Gastroesophageal sphincter (tissue), 4 donors: ENCODE measurements at regions not wholly inside any gene's neighbourhood (a gene's known extent, or its start where the extent isn't known, plus 50 kb on each side); places are given as distances from the start of the nearest gene placed in this dataset.
"Not testable (repeated sequence)": the region's sequence is repeated elsewhere in the genome, so short reads cannot be mapped to it uniquely, and the experiment has no call there.

Experiments used
- ATAC-seq: fragments of 150-250 bp; one replicate; pipeline ENCODE4 v1.9.1; 2016; ENCODE audit warnings: mild to moderate bottlenecking, moderate library complexity
- H3K27ac ChIP-seq, 4 donors: fragments of 200-600 bp; sonication (generic) in 3 of 4; 1 replicate in 3 of 4; 2 replicates in 1 of 4; pipeline ENCODE4 v1.5.1; 2016 to 2019
- H3K27me3 ChIP-seq: fragments of 200-600 bp; sonication (generic); one replicate; pipeline ENCODE4 v1.5.1; 2019
- H3K36me3 ChIP-seq, 2 donors: fragments of 200-600 bp; sonication (generic); one replicate each; pipeline ENCODE4 v1.5.1; 2019; ENCODE audit warnings: control low read depth in 1 of 2
- H3K4me1 ChIP-seq, 3 donors: fragments of 200-600 bp; sonication (generic); 1 replicate in 2 of 3; 2 replicates in 1 of 3; pipeline ENCODE4 v1.5.1; 2016 to 2019; ENCODE audit warnings: control low read depth in 2 of 3
- H3K4me3 ChIP-seq, 2 donors: fragments of 200-600 bp; sonication (generic); one replicate each; pipeline ENCODE4 v1.5.1; 2019; ENCODE audit warnings: mild to moderate bottlenecking in 1 of 2, moderate library complexity in 1 of 2
- H3K9me3 ChIP-seq, 3 donors: fragments of 200-600 bp; sonication (generic); one replicate each; pipeline ENCODE4 v1.5.1; 2017 to 2019; ENCODE audit warnings: control low read depth in 2 of 3
- EP300 ChIP-seq: sonication (generic); formaldehyde crosslinking; IDR thresholded peaks from one replicate; pipeline ENCODE4 v1.6.1; 2017; ENCODE audit warnings: antibody characterized with exemption, mild to moderate bottlenecking
- POLR2A ChIP-seq, 2 donors: fragments of 450-650 bp; IDR thresholded peaks; one replicate each; pipeline ENCODE4 v1.6.1; 2017; ENCODE audit warnings: antibody characterized with exemption in 2 of 2, mild to moderate bottlenecking in 2 of 2, moderate library complexity in 1 of 2
- POLR2AphosphoS5 ChIP-seq: sonication (generic); formaldehyde crosslinking; IDR thresholded peaks from one replicate; pipeline ENCODE4 v1.6.1; 2017; ENCODE audit warnings: antibody characterized with exemption
- whole genome bisulfite sequencing, 2 donors: methylation state at CpG; one replicate each; pipeline ENCODE4 v1.1.5; 2018; ENCODE audit warnings: low coverage in 1 of 2; 5-methylcytosine and 5-hydroxymethylcytosine counted together
- TF ChIP-seq, protein P1 (sequence below), 4 experiments: fragments of 200-600 bp in 2 of 4; fragments of 450-650 bp in 2 of 4; sonication (generic) in 1 of 4; IDR thresholded peaks; one replicate each; pipeline ENCODE4 v1.5.1; 2017 to 2019; ENCODE audit warnings: antibody characterized with exemption in 4 of 4, mild to moderate bottlenecking in 2 of 4, moderate library complexity in 2 of 4

GRCh38 chr1:185653615-185654014 is 80.6 kb upstream of the HMCN1 start:
- no peak for ATAC-seq
- no peak overlapping the region for H3K27ac ChIP-seq
- H3K4me3 ChIP-seq, result no peak overlapping the region
- H3K9me3 ChIP-seq, result peaks cover 0 to 6% (median 0%) of the 10 kb centered on the region in 3 donors
- H3K4me1 ChIP-seq, result no peaks in the 10 kb centered on the region
- TF ChIP-seq, protein P1, sequence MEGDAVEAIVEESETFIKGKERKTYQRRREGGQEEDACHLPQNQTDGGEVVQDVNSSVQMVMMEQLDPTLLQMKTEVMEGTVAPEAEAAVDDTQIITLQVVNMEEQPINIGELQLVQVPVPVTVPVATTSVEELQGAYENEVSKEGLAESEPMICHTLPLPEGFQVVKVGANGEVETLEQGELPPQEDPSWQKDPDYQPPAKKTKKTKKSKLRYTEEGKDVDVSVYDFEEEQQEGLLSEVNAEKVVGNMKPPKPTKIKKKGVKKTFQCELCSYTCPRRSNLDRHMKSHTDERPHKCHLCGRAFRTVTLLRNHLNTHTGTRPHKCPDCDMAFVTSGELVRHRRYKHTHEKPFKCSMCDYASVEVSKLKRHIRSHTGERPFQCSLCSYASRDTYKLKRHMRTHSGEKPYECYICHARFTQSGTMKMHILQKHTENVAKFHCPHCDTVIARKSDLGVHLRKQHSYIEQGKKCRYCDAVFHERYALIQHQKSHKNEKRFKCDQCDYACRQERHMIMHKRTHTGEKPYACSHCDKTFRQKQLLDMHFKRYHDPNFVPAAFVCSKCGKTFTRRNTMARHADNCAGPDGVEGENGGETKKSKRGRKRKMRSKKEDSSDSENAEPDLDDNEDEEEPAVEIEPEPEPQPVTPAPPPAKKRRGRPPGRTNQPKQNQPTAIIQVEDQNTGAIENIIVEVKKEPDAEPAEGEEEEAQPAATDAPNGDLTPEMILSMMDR (IDR thresholded peaks at IDR 0.05), result no peak
- TF ChIP-seq POLR2AphosphoS5 (no peak), POLR2A (IDR thresholded peaks at IDR 0.05) (no peak), EP300 (no peak)
- no peaks in the 10 kb centered on the region for H3K36me3 ChIP-seq
- 80 to 100% methylated on average over 1 of the region's 1 CpG for WGBS, 2 donors
- H3K27me3 ChIP-seq, result no peaks in the 10 kb centered on the region

DNA sequence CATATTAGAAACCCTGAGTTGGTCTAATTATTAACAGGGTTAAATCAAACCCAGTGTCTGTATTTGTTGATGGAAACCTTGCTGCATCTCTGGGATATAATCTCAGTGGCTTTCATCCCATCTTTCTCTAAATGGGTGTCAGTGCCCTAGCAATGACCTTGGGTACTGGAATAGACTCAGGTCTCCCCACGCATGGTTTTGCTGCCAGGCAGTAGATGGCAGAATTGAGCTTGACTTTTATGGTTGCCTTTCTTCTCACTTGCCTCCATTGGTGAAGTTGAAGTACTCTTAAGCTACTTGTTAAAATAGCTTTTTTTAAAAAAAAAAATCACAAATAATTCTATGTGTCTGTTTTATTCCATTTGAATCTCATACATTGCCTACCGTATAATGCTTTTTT is 81.8 kb upstream of the HMCN1 start:
- no peak for TF ChIP-seq POLR2A (IDR thresholded peaks at IDR 0.05)
- no peak for TF ChIP-seq EP300
- TF ChIP-seq, protein P1 (IDR thresholded peaks at IDR 0.05), result no peak
- no peak for TF ChIP-seq POLR2AphosphoS5
- H3K9me3 ChIP-seq, result peaks cover 0 to 6% (median 0%) of the 10 kb centered on the region in 3 donors
- no peak overlapping the region for H3K27ac ChIP-seq
- H3K4me1 ChIP-seq, result no peaks in the 10 kb centered on the region
- no peaks in the 10 kb centered on the region for H3K27me3 ChIP-seq
- no peak for ATAC-seq
- no peak overlapping the region for H3K4me3 ChIP-seq
- 83 to 97% methylated on average over 2 of the region's 2 CpGs for WGBS, 2 donors
- no peaks in the 10 kb centered on the region for H3K36me3 ChIP-seq

DNA sequence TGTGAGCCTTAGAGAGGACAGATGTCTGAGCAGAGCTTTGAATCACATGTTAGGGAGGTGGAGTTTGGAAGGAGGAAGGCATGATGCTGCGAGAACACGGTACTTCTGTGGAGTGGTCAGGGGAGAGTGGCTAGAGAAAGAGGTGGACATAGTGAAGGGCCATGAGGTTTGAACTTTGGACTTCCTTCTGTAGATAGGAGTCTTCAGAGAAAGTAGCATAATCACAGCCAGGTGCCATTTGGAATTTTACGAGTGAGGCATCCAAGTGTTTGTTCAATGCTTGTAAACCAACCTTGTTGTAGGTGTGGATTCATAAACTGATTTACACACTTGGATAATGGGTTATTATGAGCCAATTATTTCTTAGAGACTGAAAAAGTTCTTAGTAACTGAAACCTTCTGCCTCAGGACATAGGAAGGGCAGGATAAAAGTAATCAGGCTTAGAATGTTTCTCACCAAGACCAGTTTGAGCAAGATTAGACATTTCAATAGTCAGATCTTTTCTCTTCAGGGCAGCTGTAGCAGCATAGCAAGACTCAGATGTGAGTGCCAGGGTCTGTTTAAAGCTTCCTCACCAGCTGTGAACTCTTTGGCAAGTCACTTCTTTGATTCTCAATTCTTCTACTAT is 83.5 kb upstream of the HMCN1 start:
- Histone ChIP-seq H3K4me3 (no peak overlapping the region), H3K27ac (no peak overlapping the region), H3K27me3 (no peaks in the 10 kb centered on the region), H3K4me1 (peaks cover 0 to 13% (median 10%) of the 10 kb centered on the region in 3 donors), H3K9me3 (peaks cover 0 to 6% (median 0%) of the 10 kb centered on the region in 3 donors), H3K36me3 (no peaks in the 10 kb centered on the region)
- ATAC-seq, result no peak
- TF ChIP-seq POLR2A (IDR thresholded peaks at IDR 0.05) (no peak), POLR2AphosphoS5 (no peak), EP300 (no peak)
- TF ChIP-seq, protein P1 (IDR thresholded peaks at IDR 0.05), result no peak
- WGBS, 2 donors, result 100% methylated on average over 1 to 3 of the region's 3 CpGs

GRCh38 chr1:185648858-185649589 is 85.2 kb upstream of the HMCN1 start:
- TF ChIP-seq EP300 (no peak), POLR2AphosphoS5 (no peak), POLR2A (IDR thresholded peaks at IDR 0.05) (no peak)
- TF ChIP-seq, protein P1 (IDR thresholded peaks at IDR 0.05), result no peak
- no peak for ATAC-seq
- Histone ChIP-seq H3K36me3 (no peaks in the 10 kb centered on the region), H3K4me3 (no peak overlapping the region), H3K27ac (no peak overlapping the region), H3K9me3 (peaks cover 0 to 6% (median 0%) of the 10 kb centered on the region in 3 donors), H3K4me1 (peaks cover 0 to 20% (median 10%) of the 10 kb centered on the region in 3 donors), H3K27me3 (no peaks in the 10 kb centered on the region)
- 100% methylated on average over 3 of the region's 38 CpGs; no CpG with 5 or more reads in 1 of the 2 donors for WGBS, 2 donors

GRCh38 chr1:185647597-185648267 is 86.5 kb upstream of the HMCN1 start:
- ATAC-seq, result not testable (repeated sequence)

More at GRCh38 chr1:185647597-185648267, 86.5 kb upstream of the HMCN1 start:
- not testable (repeated sequence) for H3K36me3 ChIP-seq, H3K9me3 ChIP-seq, H3K27me3 ChIP-seq, H3K27ac ChIP-seq, H3K4me3 ChIP-seq
- 88 to 96% methylated on average over 9 of the region's 12 CpGs for WGBS, 2 donors
- peaks cover 0 to 20% (median 10%) of the 10 kb centered on the region in 3 donors for H3K4me1 ChIP-seq
